Skeletal muscle tissue (tissue), 3 donors: ENCODE measurements at regions not wholly inside any gene's neighbourhood (a gene's known extent, or its start where the extent isn't known, plus 50 kb on each side); places are given as distances from the start of the nearest gene placed in this dataset.

Experiments used
- H3K27ac ChIP-seq: one replicate; pipeline ENCODE4 v1.7.0; 2013; ENCODE audit warnings: mild to moderate bottlenecking, low read depth, low read length, inconsistent platforms
- H3K27me3 ChIP-seq, 3 donors: one replicate each; pipeline ENCODE4 v1.7.0; 2013; ENCODE audit warnings: low read length in 3 of 3; ENCODE audit not compliant: control insufficient read depth in 3 of 3, insufficient read depth in 3 of 3
- H3K36me3 ChIP-seq, 3 donors: one replicate each; pipeline ENCODE4 v1.7.0; 2013; ENCODE audit warnings: low read length in 3 of 3; ENCODE audit not compliant: control insufficient read depth in 3 of 3, insufficient read depth in 3 of 3
- H3K4me1 ChIP-seq, 3 donors: one replicate each; pipeline ENCODE4 v1.7.0; 2013; ENCODE audit warnings: low read length in 3 of 3, mild to moderate bottlenecking in 3 of 3; ENCODE audit not compliant: control insufficient read depth in 3 of 3, insufficient read depth in 3 of 3
- H3K4me3 ChIP-seq, 3 donors: one replicate each; pipeline ENCODE4 v1.7.0; 2013; ENCODE audit warnings: low read length in 3 of 3
- H3K9ac ChIP-seq, 3 donors: one replicate each; pipeline ENCODE4 v1.7.0; 2013; ENCODE audit warnings: low read length in 3 of 3, mild to moderate bottlenecking in 3 of 3, moderate library complexity in 2 of 3, low read depth in 1 of 3
- H3K9me3 ChIP-seq, 3 donors: one replicate each; pipeline ENCODE4 v1.7.0; 2013; ENCODE audit warnings: low read length in 3 of 3; ENCODE audit not compliant: control insufficient read depth in 3 of 3
- donor health status: Osteomylitis.

DNA sequence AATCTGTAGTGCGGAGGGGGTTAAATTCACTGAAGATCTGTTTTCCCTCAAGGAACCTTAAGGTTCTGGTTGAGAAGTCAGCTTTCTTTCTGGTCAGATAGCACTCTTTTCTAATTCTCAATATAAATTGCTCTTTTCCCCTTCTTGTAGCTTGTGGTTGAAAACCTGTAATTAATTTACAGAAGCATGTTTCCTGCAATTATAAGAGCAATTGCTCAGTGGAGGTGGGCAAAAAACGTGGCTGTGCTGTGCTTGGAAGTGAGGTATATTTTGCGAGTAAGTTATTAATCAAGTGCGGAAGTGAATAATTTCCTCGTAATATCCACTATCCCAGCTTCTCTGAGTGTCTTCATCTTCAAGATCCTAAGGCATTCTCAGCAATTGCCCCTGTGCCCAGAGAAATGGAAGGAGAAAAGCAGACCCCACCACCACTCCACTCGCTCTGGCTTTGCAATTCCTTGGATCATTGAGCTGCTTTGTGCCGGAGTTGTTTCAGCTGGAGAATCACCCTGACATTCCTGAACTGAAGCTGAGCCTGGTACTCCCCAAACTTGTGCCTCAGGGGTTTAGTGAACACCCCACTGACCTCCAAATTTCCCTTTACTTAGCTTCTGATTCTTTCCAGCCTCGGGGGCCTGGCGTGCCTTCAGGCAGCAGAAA lies 140.6 kb downstream of the LRRC70 start:
- Histone ChIP-seq H3K9me3 (no peaks in the 10 kb centered on the region), H3K4me3 (no peak overlapping the region), H3K27ac (no peak overlapping the region), H3K36me3 (no peaks in the 10 kb centered on the region), H3K27me3 (no peaks in the 10 kb centered on the region), H3K4me1 (no peaks in the 10 kb centered on the region), H3K9ac (no peak overlapping the region)

DNA sequence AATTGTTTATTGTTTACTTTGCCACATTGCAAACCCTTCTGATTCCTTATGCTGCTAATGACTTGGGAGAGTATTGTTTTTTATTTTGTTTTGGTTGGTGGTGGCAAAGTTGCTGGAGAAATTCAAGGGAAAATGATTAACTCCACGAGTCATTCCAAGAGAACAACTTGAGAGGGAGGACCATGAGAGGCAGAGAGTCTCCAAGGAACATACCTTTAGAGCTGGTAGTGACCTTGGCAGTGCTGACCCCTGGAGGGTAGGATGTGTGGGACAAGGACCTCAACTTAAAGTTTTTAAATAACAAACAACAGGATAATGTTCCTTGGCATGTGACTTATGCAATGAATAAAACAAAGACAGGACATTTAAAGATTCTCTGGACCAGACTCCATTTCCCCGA lies 139.7 kb downstream of the LRRC70 start:
- Histone ChIP-seq H3K4me1 (no peaks in the 10 kb centered on the region), H3K27me3 (no peaks in the 10 kb centered on the region), H3K36me3 (no peaks in the 10 kb centered on the region), H3K9me3 (no peaks in the 10 kb centered on the region), H3K4me3 (no peak overlapping the region), H3K27ac (no peak overlapping the region), H3K9ac (no peak overlapping the region)

DNA sequence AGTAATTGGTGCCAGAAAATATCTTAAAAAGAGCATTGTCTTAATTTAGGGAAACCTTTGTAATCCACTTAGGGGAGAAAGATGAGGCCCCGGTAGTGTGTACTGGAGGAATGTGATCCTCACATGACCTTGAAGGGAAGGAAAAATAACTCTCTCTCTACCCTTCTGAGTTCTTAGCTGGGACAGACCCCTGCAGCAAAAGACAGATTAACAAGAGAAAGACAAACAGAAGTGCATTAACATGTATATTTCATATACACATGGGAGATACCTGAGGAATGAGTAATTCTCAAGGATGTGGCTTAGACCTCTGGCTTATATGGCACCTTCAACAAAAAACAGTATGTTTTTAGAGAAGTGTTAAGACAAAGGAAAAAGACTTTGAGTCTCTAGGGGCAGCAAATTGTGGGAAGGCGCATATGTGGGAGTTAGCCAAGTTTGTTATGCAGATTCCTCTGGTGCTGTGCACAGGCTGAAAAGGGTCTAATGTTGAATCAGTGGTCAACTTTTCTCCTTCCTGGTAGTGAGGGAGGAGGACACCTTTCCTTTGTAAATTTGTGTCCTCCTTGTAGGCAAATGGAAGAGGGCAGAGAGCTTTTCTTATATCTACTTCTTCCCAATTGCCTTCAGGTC lies 138.8 kb downstream of the LRRC70 start:
- Histone ChIP-seq H3K9ac (no peak overlapping the region), H3K27ac (no peak overlapping the region), H3K4me3 (no peak overlapping the region), H3K27me3 (no peaks in the 10 kb centered on the region), H3K9me3 (no peaks in the 10 kb centered on the region), H3K36me3 (no peaks in the 10 kb centered on the region), H3K4me1 (no peaks in the 10 kb centered on the region)

- H3K36me3 ChIP-seq, result no peaks in the 10 kb centered on the region
- H3K9me3 ChIP-seq, result no peaks in the 10 kb centered on the region
- no peaks in the 10 kb centered on the region for H3K27me3 ChIP-seq
- H3K4me3 ChIP-seq, result no peak overlapping the region
- no peaks in the 10 kb centered on the region for H3K4me1 ChIP-seq
- H3K27ac ChIP-seq, result no peak overlapping the region
- no peak overlapping the region for H3K9ac ChIP-seq
Measured at GRCh38 chr5:62714296-62714695, 135.7 kb downstream of the LRRC70 start.

- Histone ChIP-seq H3K9ac (no peak overlapping the region), H3K36me3 (no peaks in the 10 kb centered on the region)
Measured at GRCh38 chr5:62708481-62709325, 130.1 kb downstream of the LRRC70 start.

GRCh38 chr5:62707563-62707962 lies 128.9 kb downstream of the LRRC70 start:
- Histone ChIP-seq H3K4me3 (no peak overlapping the region), H3K9me3 (peaks cover 2 to 3% (median 3%) of the 10 kb centered on the region in 3 donors), H3K27me3 (no peaks in the 10 kb centered on the region), H3K9ac (no peak overlapping the region), H3K27ac (no peak overlapping the region), H3K4me1 (no peaks in the 10 kb centered on the region), H3K36me3 (no peaks in the 10 kb centered on the region)

More at GRCh38 chr5:62708481-62709325, 130.1 kb downstream of the LRRC70 start:
- no peak overlapping the region for H3K27ac ChIP-seq
- H3K4me3 ChIP-seq, result no peak overlapping the region
- H3K4me1 ChIP-seq, result no peaks in the 10 kb centered on the region
- H3K9me3 ChIP-seq, result peaks cover 2 to 3% (median 3%) of the 10 kb centered on the region in 3 donors
- no peaks in the 10 kb centered on the region for H3K27me3 ChIP-seq

DNA sequence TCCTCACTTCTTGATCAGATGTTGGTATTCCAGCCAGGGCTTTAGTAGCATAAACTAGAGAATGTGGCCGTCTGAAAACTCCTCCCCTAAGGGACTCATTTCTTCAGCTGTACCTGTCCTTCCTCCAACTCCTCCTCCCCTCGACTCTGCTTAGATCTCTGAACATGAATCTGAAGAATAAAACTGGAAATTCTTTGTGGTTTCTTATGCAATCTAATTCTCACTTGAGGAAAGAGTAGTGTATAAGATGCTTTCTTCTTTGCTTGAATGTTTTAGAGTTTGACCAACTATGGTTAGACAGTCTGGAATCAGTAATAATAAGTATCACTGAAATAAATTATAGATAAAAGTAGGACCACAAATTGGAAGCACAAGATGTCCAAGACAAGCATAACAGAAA lies 128.5 kb downstream of the LRRC70 start:
- Histone ChIP-seq H3K36me3 (no peaks in the 10 kb centered on the region), H3K27me3 (no peaks in the 10 kb centered on the region), H3K4me1 (no peaks in the 10 kb centered on the region), H3K9me3 (peaks cover 2 to 3% (median 3%) of the 10 kb centered on the region in 3 donors), H3K4me3 (no peak overlapping the region), H3K9ac (no peak overlapping the region), H3K27ac (no peak overlapping the region)

DNA sequence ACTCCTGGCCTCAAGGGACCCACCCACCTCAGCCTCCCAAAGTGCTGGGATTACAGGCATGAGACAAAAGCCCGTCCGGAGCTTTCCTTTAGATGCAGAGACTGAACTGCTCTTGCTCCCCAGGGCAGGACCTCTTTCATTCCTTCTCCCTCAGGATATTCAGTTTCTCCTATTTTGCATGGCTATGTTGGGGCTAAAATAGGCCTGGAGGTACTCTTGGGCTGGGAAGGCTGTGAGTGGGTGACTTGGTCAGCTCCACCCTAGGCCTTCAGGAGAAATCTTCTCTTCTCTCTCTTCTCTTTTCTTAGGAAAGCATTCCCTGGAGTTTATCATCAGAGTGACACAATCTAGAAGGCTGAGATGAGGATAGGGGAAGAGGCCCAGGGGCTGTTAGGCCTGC lies 126.4 kb downstream of the LRRC70 start:
- Histone ChIP-seq H3K36me3 (no peaks in the 10 kb centered on the region), H3K4me3 (no peak overlapping the region), H3K4me1 (no peaks in the 10 kb centered on the region), H3K9ac (no peak overlapping the region), H3K27ac (no peak overlapping the region), H3K9me3 (peaks cover 2 to 3% (median 3%) of the 10 kb centered on the region in 3 donors), H3K27me3 (no peaks in the 10 kb centered on the region)

- Histone ChIP-seq H3K27ac (no peak overlapping the region), H3K4me1 (no peaks in the 10 kb centered on the region)
Measured at GRCh38 chr5:62702126-62702525, 123.5 kb downstream of the LRRC70 start.

GRCh38 chr5:62701036-62701435 lies 122.4 kb downstream of the LRRC70 start:
- H3K4me3 ChIP-seq, result no peak overlapping the region
- no peaks in the 10 kb centered on the region for H3K27me3 ChIP-seq
- H3K36me3 ChIP-seq, result no peaks in the 10 kb centered on the region
- H3K9ac ChIP-seq, result no peak overlapping the region
- H3K27ac ChIP-seq, result no peak overlapping the region
- H3K4me1 ChIP-seq, result no peaks in the 10 kb centered on the region
- H3K9me3 ChIP-seq, result no peaks in the 10 kb centered on the region

More at GRCh38 chr5:62702126-62702525, 123.5 kb downstream of the LRRC70 start:
- H3K9ac ChIP-seq, result no peak overlapping the region
- H3K36me3 ChIP-seq, result no peaks in the 10 kb centered on the region
- H3K27me3 ChIP-seq, result no peaks in the 10 kb centered on the region
- H3K9me3 ChIP-seq, result peaks cover 0 to 3% (median 0%) of the 10 kb centered on the region in 3 donors
- H3K4me3 ChIP-seq, result no peak overlapping the region
